SK-N-SH (cell line): ENCODE measurements at regions not wholly inside any gene's neighbourhood (a gene's known extent, or its start where the extent isn't known, plus 50 kb on each side); places are given as distances from the start of the nearest gene placed in this dataset.

ENCODE experiments used
- CTCF ChIA-PET: fragments of 300-600, 350-600 bp; formaldehyde crosslinking; extraction: SDS; loops from one replicate; lab custom pipeline; 2021; lab: Yijun Ruan, JAX
- POLR2A ChIA-PET: fragments of 350-600 bp; sonication (Branson Sonifier 250); formaldehyde crosslinking; extraction: SDS; loops from one replicate; lab custom pipeline; 2020; ENCODE audit warnings: antibody characterized with exemption, inconsistent platforms; lab: Yijun Ruan, JAX
- DNase-seq: peaks from one replicate; pipeline ENCODE4 v3.0.0; 2012
- H2AFZ ChIP-seq: fragments of 200-600 bp; sonication (generic); 2 replicates; pipeline ENCODE4 v1.8.1; 2016; ENCODE audit warnings: antibody characterized with exemption, mild to moderate bottlenecking, low read depth
- H3F3A ChIP-seq: fragments of 200-600 bp; sonication (generic); replicated peaks from 2 replicates; pipeline ENCODE3; 2016; ENCODE audit warnings: antibody characterized with exemption, mild to moderate bottlenecking; ENCODE audit not compliant: insufficient read depth
- H3K27ac ChIP-seq, 2 experiments: fragments of 200-500 bp in 1 of 2; fragments of 200-600 bp in 1 of 2; sonication (Bioruptor generic) in 1 of 2; sonication (generic), shearing (Covaris generic) in 1 of 2; 2 replicates each; pipeline versions ENCODE4 v1.5.1 to v1.6.1; 2014 to 2016; ENCODE audit warnings: low read depth in 2 of 2, inconsistent platforms in 1 of 2, low read length in 1 of 2, mild to moderate bottlenecking in 1 of 2, mixed read lengths in 1 of 2
- H3K27me3 ChIP-seq: fragments of 200-600 bp; sonication (generic), shearing (Covaris generic); 2 replicates; pipeline ENCODE4 v1.6.1; 2016; ENCODE audit warnings: mixed run types; ENCODE audit not compliant: insufficient read depth
- H3K36me3 ChIP-seq, 2 experiments: fragments of 200-500 bp in 1 of 2; fragments of 200-600 bp in 1 of 2; sonication (Bioruptor generic) in 1 of 2; sonication (generic) in 1 of 2; replicated peaks in 1 of 2; 2 replicates each; pipeline versions ENCODE3 to v1.5.1; 2014 to 2016; ENCODE audit warnings: low read length in 1 of 2, mild to moderate bottlenecking in 1 of 2; ENCODE audit not compliant: insufficient read depth in 2 of 2, control insufficient read depth in 1 of 2
- H3K4me1 ChIP-seq, 2 experiments: fragments of 200-500 bp in 1 of 2; fragments of 200-600 bp in 1 of 2; sonication (Bioruptor generic) in 1 of 2; sonication (generic), shearing (Covaris generic) in 1 of 2; 2 replicates each; pipeline versions ENCODE4 v1.5.1 to v1.6.1; 2014 to 2016; ENCODE audit warnings: low read depth in 1 of 2, low read length in 1 of 2, mixed run types in 1 of 2; ENCODE audit not compliant: insufficient read depth in 2 of 2, control insufficient read depth in 1 of 2
- H3K4me2 ChIP-seq: fragments of 200-600 bp; sonication (generic), shearing (Covaris generic); 2 replicates; pipeline ENCODE4 v1.6.1; 2017; ENCODE audit warnings: mixed run types
- H3K4me3 ChIP-seq, 2 experiments: fragments of 200-500 bp in 1 of 2; fragments of 200-600 bp in 1 of 2; sonication (Bioruptor generic) in 1 of 2; sonication (generic), shearing (Covaris generic) in 1 of 2; 2 replicates each; pipeline versions ENCODE4 v1.5.1 to v1.8.1; 2014 to 2016; ENCODE audit warnings: low read depth in 2 of 2, inconsistent platforms in 1 of 2, low read length in 1 of 2, mild to moderate bottlenecking in 1 of 2, mixed read lengths in 1 of 2, moderate library complexity in 1 of 2
- H3K79me2 ChIP-seq: fragments of 200-600 bp; sonication (generic); 2 replicates; pipeline ENCODE4 v1.8.1; 2017; ENCODE audit warnings: mild to moderate bottlenecking; ENCODE audit not compliant: insufficient read depth
- H3K9ac ChIP-seq: fragments of 200-600 bp; sonication (generic); 2 replicates; pipeline ENCODE4 v1.6.1; 2017; ENCODE audit warnings: mixed run types
- H3K9me2 ChIP-seq: fragments of 200-600 bp; sonication (generic); 2 replicates; pipeline ENCODE4 v1.6.1; 2017; ENCODE audit warnings: mixed run types
- H3K9me3 ChIP-seq: fragments of 200-600 bp; sonication (generic); 2 replicates; pipeline ENCODE4 v1.6.1; 2017; ENCODE audit warnings: mixed run types, mild to moderate bottlenecking, moderate library complexity
- H4K20me1 ChIP-seq: fragments of 200-600 bp; sonication (generic); 2 replicates; pipeline ENCODE4 v1.6.1; 2017; ENCODE audit warnings: mild to moderate bottlenecking, mixed run types; ENCODE audit not compliant: insufficient read depth
- CTCF ChIP-seq: fragments of 200-600 bp; sonication (generic); IDR thresholded peaks from 2 replicates; pipeline ENCODE4 v1.6.1; 2017; ENCODE audit warnings: antibody characterized with exemption, mild to moderate bottlenecking, moderate library complexity
- EP300 ChIP-seq, 2 experiments: IDR thresholded peaks; 2 replicates each; pipeline versions ENCODE4 v1.4.0 to v1.6.1; 2012; ENCODE audit warnings: borderline replicate concordance in 1 of 2, low read depth in 1 of 2, low read length in 1 of 2
- EZH2phosphoT487 ChIP-seq: fragments of 200-600 bp; sonication (generic); IDR thresholded peaks from 2 replicates; pipeline ENCODE4 v1.6.1; 2017; ENCODE audit warnings: low read depth, mixed run types, mild to moderate bottlenecking, antibody characterized with exemption, moderate library complexity, borderline replicate concordance
- FOSL2 ChIP-seq: IDR thresholded peaks from 2 replicates; pipeline ENCODE4 v1.4.0; 2012; ENCODE audit warnings: low read depth, mild to moderate bottlenecking, moderate library complexity, borderline replicate concordance
- GATA2 ChIP-seq: sonication (generic); formaldehyde crosslinking; IDR thresholded peaks from 2 replicates; pipeline ENCODE4 v1.5.0; 2020; ENCODE audit warnings: mild to moderate bottlenecking, missing genetic modification reagents
- IRF3 ChIP-seq: fragments of 150-350 bp; IDR thresholded peaks from 2 replicates; pipeline ENCODE4 v1.6.1; 2016; ENCODE audit warnings: mild to moderate bottlenecking, low read depth, low read length
- JUND ChIP-seq: IDR thresholded peaks from 2 replicates; pipeline ENCODE4 v1.4.0; 2012
- MEF2A ChIP-seq: IDR thresholded peaks from 2 replicates; pipeline ENCODE4 v1.4.0; 2012; ENCODE audit warnings: low read depth, borderline replicate concordance
- NFIC ChIP-seq: IDR thresholded peaks from 2 replicates; pipeline ENCODE4 v1.4.0; 2012; ENCODE audit warnings: borderline replicate concordance
- NRF1 ChIP-seq: IDR thresholded peaks from 2 replicates; pipeline ENCODE4 v1.6.1; 2012; ENCODE audit warnings: low read depth, mild to moderate bottlenecking, low read length
- RAD21 ChIP-seq: IDR thresholded peaks from 2 replicates; pipeline ENCODE4 v1.6.1; 2012; ENCODE audit warnings: mild to moderate bottlenecking, low read length
- RFX5 ChIP-seq: IDR thresholded peaks from 2 replicates; pipeline ENCODE4 v1.6.1; 2012; ENCODE audit warnings: mild to moderate bottlenecking, improper control_type of control experiment, low read length
- SIN3A ChIP-seq: IDR thresholded peaks from 2 replicates; pipeline ENCODE4 v1.6.1; 2012; ENCODE audit warnings: low read depth, mild to moderate bottlenecking, low read length, moderate library complexity, borderline replicate concordance
- TAF1 ChIP-seq: IDR thresholded peaks from 2 replicates; pipeline ENCODE4 v1.6.1; 2012; ENCODE audit warnings: low read depth, mild to moderate bottlenecking, low read length, moderate library complexity, borderline replicate concordance
- TCF12 ChIP-seq: IDR thresholded peaks from 2 replicates; pipeline ENCODE4 v1.4.0; 2012
- TEAD4 ChIP-seq: IDR thresholded peaks from 2 replicates; pipeline ENCODE4 v1.4.0; 2012; ENCODE audit warnings: mild to moderate bottlenecking, borderline replicate concordance; ENCODE audit not compliant: insufficient read depth
- USF1 ChIP-seq: IDR thresholded peaks from 2 replicates; pipeline ENCODE4 v1.4.0; 2012; ENCODE audit warnings: low read depth, borderline replicate concordance
- YY1 ChIP-seq: IDR thresholded peaks from 2 replicates; pipeline ENCODE4 v1.4.0; 2012; ENCODE audit warnings: low read depth, mild to moderate bottlenecking
- WGBS: methylation state at CpG from one replicate; pipeline ENCODE4 v1.1.6; 2017; ENCODE audit warnings: low lambda C conversion rate; 5-methylcytosine and 5-hydroxymethylcytosine counted together
- TF ChIP-seq, protein P1 (sequence below): IDR thresholded peaks from 2 replicates; pipeline ENCODE4 v1.6.1; 2012; ENCODE audit warnings: mild to moderate bottlenecking, low read depth, low read length, moderate library complexity

- no peaks in the 10 kb centered on the region for H3K9me3 ChIP-seq
- H3K9ac ChIP-seq: no peak overlapping the region
- DNase-seq: no peak
- H3K4me3 ChIP-seq: no peak overlapping the region
- H3K36me3 ChIP-seq: no peaks in the 10 kb centered on the region
- no peak overlapping the region for H3K27ac ChIP-seq
- no peaks in the 10 kb centered on the region for H4K20me1 ChIP-seq
- H3K27me3 ChIP-seq: no peaks in the 10 kb centered on the region; the same call in 1 of the 2 replicates
- 60% methylated on average over 5 of the region's 5 CpGs for WGBS
- TF ChIP-seq RFX5 (no peak), IRF3 (no peak), TAF1 (no peak), FOSL2 (no peak), EZH2phosphoT487 (no peak), NRF1 (no peak), MEF2A (no peak), JUND (no peak), NFIC (no peak), GATA2 (no peak), CTCF (no peak), RAD21 (no peak), EP300 (IDR thresholded peaks at IDR 0.05; ENCODE audit: borderline replicate concordance in 1 of 2, low read depth in 1 of 2, low read length in 1 of 2) (no peak), TCF12 (no peak), USF1 (no peak), SIN3A (no peak), YY1 (no peak), TEAD4 (no peak)
- TF ChIP-seq, protein P1, sequence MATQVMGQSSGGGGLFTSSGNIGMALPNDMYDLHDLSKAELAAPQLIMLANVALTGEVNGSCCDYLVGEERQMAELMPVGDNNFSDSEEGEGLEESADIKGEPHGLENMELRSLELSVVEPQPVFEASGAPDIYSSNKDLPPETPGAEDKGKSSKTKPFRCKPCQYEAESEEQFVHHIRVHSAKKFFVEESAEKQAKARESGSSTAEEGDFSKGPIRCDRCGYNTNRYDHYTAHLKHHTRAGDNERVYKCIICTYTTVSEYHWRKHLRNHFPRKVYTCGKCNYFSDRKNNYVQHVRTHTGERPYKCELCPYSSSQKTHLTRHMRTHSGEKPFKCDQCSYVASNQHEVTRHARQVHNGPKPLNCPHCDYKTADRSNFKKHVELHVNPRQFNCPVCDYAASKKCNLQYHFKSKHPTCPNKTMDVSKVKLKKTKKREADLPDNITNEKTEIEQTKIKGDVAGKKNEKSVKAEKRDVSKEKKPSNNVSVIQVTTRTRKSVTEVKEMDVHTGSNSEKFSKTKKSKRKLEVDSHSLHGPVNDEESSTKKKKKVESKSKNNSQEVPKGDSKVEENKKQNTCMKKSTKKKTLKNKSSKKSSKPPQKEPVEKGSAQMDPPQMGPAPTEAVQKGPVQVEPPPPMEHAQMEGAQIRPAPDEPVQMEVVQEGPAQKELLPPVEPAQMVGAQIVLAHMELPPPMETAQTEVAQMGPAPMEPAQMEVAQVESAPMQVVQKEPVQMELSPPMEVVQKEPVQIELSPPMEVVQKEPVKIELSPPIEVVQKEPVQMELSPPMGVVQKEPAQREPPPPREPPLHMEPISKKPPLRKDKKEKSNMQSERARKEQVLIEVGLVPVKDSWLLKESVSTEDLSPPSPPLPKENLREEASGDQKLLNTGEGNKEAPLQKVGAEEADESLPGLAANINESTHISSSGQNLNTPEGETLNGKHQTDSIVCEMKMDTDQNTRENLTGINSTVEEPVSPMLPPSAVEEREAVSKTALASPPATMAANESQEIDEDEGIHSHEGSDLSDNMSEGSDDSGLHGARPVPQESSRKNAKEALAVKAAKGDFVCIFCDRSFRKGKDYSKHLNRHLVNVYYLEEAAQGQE: no peak
- H3F3A ChIP-seq: no peaks in the 10 kb centered on the region
- H3K4me1 ChIP-seq: no peaks in the 10 kb centered on the region; a peak in 2 of 4 replicates
- no peaks in the 10 kb centered on the region for H3K9me2 ChIP-seq
- POLR2A ChIA-PET: no interaction called here
- CTCF ChIA-PET: no interaction called here
- no peak overlapping the region for H2AFZ ChIP-seq
- no peaks in the 10 kb centered on the region for H3K79me2 ChIP-seq
- no peak overlapping the region for H3K4me2 ChIP-seq
Observed at GRCh38 chr13:60312851-60313505, 84.0 kb upstream of the TDRD3 start.
